ENCODE measurements at regions not wholly inside any gene's neighbourhood (a gene's known extent, or its start where the extent isn't known, plus 50 kb on each side); places are given as distances from the start of the nearest gene placed in this dataset.
"Not testable (repeated sequence)": the region's sequence is repeated elsewhere in the genome, so short reads cannot be mapped to it uniquely, and the experiment has no call there.

GRCh38 chrX:147228153-147228552 is 413.6 kb upstream of the CXorf51A start:
- Histone ChIP-seq H3K27me3 (ENCODE audit: control insufficient read depth, insufficient read depth, low read length) (no peaks in the 10 kb centered on the region), H3K4me1 (ENCODE audit: control insufficient read depth, insufficient read depth, low read length) (no peaks in the 10 kb centered on the region), H3K36me3 (ENCODE audit: control insufficient read depth, insufficient read depth, low read length) (no peaks in the 10 kb centered on the region), H3K27ac (ENCODE audit: low read depth, low read length) (no peak overlapping the region), H3K4me3 (ENCODE audit: low read depth, low read length) (no peak overlapping the region), H3K9me3 (ENCODE audit: control insufficient read depth, insufficient read depth, low read length) (no peaks in the 10 kb centered on the region)
- WGBS (ENCODE audit: insufficient coverage): no CpG with 5 or more reads among the region's 3 CpGs
- no peak for DNase-seq (ENCODE audit: low read depth in 4 of 6, low spot score in 6 of 6)

DNA sequence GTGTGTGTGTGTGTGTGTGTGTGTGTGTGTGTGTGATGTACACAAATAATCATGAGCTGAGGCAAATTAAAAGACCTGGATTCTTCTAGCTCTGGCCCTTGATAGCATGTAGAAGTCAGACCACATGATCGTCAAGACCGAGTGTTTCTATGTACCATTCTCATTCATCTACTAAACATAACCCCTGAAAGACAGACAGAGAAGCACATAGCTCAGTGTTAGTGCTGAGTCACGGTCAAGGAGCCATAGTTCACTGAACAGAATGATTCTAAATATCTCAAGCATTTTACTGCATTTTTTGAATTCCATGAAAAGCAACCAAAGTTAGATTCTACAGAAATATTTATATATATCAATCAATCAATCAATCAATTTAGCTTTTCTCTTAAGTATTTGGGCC is 412.3 kb upstream of the CXorf51A start:
- WGBS (ENCODE audit: insufficient coverage): 61% methylated on average over 2 of the region's 3 CpGs
- H3K27me3 ChIP-seq (ENCODE audit: control insufficient read depth, insufficient read depth, low read length): no peaks in the 10 kb centered on the region
- H3K9me3 ChIP-seq (ENCODE audit: control insufficient read depth, insufficient read depth, low read length): no peaks in the 10 kb centered on the region
- no peaks in the 10 kb centered on the region for H3K4me1 ChIP-seq (ENCODE audit: control insufficient read depth, insufficient read depth, low read length)
- no peak overlapping the region for H3K4me3 ChIP-seq (ENCODE audit: low read depth, low read length)
- no peak for DNase-seq (ENCODE audit: low read depth in 4 of 6, low spot score in 6 of 6)
- no peak overlapping the region for H3K27ac ChIP-seq (ENCODE audit: low read depth, low read length)
- H3K36me3 ChIP-seq (ENCODE audit: control insufficient read depth, insufficient read depth, low read length): no peaks in the 10 kb centered on the region

DNA sequence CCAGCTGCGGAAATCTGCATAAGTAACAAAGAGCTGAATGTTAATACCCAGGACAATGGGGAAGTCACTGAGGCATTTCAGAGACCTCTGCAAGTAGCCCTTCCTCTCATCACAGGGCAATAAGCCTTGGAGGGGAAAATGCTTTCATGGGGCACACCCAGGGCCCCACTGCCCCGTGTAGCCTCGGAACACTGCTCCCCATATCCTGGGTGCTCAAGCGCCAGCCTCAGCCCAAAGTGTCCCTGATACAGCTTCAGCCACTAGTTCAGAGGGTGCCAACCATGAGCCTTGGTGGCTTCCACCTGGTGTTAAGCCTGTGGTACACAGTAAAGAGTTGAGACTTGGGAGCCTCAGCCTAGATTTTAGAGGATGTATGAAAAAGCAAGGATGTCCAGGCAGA is 402.8 kb upstream of the CXorf51A start:
- WGBS (ENCODE audit: insufficient coverage): 77% methylated on average over 4 of the region's 4 CpGs
- no peak for DNase-seq (ENCODE audit: low read depth in 4 of 6, low spot score in 6 of 6)
- no peak overlapping the region for H3K27ac ChIP-seq (ENCODE audit: low read depth, low read length)

DNA sequence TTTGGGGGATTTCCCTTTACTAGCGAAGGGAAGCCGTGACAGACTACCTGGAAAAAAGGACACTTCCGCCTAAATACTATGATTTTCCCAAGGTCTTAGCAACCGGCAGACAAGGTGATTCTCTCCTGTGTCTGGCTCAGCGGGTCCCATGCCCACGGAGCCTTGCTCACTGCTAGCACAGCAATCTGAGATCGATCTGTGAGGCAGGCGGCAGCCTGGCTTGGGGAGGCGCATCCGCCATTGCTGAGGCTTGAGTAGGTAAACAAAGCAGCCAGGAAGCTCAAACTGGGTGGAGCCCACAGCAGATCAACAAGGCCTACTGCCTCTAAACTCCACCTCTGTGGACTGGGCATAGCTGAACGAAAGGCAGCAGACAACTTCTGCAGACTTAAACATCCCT is 385.9 kb upstream of the CXorf51A start:
- WGBS (ENCODE audit: insufficient coverage): 86% methylated on average over 11 of the region's 11 CpGs
- not testable (repeated sequence) for H3K4me3 ChIP-seq (ENCODE audit: low read depth, low read length); H3K27me3 ChIP-seq (ENCODE audit: control insufficient read depth, insufficient read depth, low read length); H3K36me3 ChIP-seq (ENCODE audit: control insufficient read depth, insufficient read depth, low read length); H3K4me1 ChIP-seq (ENCODE audit: control insufficient read depth, insufficient read depth, low read length); H3K9me3 ChIP-seq (ENCODE audit: control insufficient read depth, insufficient read depth, low read length); DNase-seq (ENCODE audit: low read depth in 4 of 6, low spot score in 6 of 6); H3K27ac ChIP-seq (ENCODE audit: low read depth, low read length)

More for the DNA sequence above, 402.8 kb upstream of the CXorf51A start:
- no peaks in the 10 kb centered on the region for H3K27me3 ChIP-seq (ENCODE audit: control insufficient read depth, insufficient read depth, low read length)
- H3K9me3 ChIP-seq (ENCODE audit: control insufficient read depth, insufficient read depth, low read length): no peaks in the 10 kb centered on the region
- H3K4me3 ChIP-seq (ENCODE audit: low read depth, low read length): no peak overlapping the region
- H3K36me3 ChIP-seq (ENCODE audit: control insufficient read depth, insufficient read depth, low read length): no peaks in the 10 kb centered on the region
- H3K4me1 ChIP-seq (ENCODE audit: control insufficient read depth, insufficient read depth, low read length): no peaks in the 10 kb centered on the region

GRCh38 chrX:147191361-147191760 is 376.8 kb upstream of the CXorf51A start:
- WGBS (ENCODE audit: insufficient coverage): 88% methylated on average over 1 of the region's 3 CpGs

GRCh38 chrX:147183161-147183560 is 368.6 kb upstream of the CXorf51A start:
- no peaks in the 10 kb centered on the region for H3K4me1 ChIP-seq (ENCODE audit: control insufficient read depth, insufficient read depth, low read length)
- H3K36me3 ChIP-seq (ENCODE audit: control insufficient read depth, insufficient read depth, low read length): no peaks in the 10 kb centered on the region
- 94% methylated on average over 4 of the region's 7 CpGs for WGBS (ENCODE audit: insufficient coverage)
- H3K27ac ChIP-seq (ENCODE audit: low read depth, low read length): no peak overlapping the region
- no peak for DNase-seq (ENCODE audit: low read depth in 4 of 6, low spot score in 6 of 6)
- no peaks in the 10 kb centered on the region for H3K27me3 ChIP-seq (ENCODE audit: control insufficient read depth, insufficient read depth, low read length)
- H3K4me3 ChIP-seq (ENCODE audit: low read depth, low read length): no peak overlapping the region
- H3K9me3 ChIP-seq (ENCODE audit: control insufficient read depth, insufficient read depth, low read length): no peaks in the 10 kb centered on the region

More at GRCh38 chrX:147191361-147191760, 376.8 kb upstream of the CXorf51A start:
- H3K36me3 ChIP-seq (ENCODE audit: control insufficient read depth, insufficient read depth, low read length): no peaks in the 10 kb centered on the region
- no peaks in the 10 kb centered on the region for H3K4me1 ChIP-seq (ENCODE audit: control insufficient read depth, insufficient read depth, low read length)
- DNase-seq (ENCODE audit: low read depth in 4 of 6, low spot score in 6 of 6): no peak
- no peak overlapping the region for H3K27ac ChIP-seq (ENCODE audit: low read depth, low read length)
- H3K27me3 ChIP-seq (ENCODE audit: control insufficient read depth, insufficient read depth, low read length): no peaks in the 10 kb centered on the region
- H3K9me3 ChIP-seq (ENCODE audit: control insufficient read depth, insufficient read depth, low read length): no peaks in the 10 kb centered on the region
- no peak overlapping the region for H3K4me3 ChIP-seq (ENCODE audit: low read depth, low read length)

DNA sequence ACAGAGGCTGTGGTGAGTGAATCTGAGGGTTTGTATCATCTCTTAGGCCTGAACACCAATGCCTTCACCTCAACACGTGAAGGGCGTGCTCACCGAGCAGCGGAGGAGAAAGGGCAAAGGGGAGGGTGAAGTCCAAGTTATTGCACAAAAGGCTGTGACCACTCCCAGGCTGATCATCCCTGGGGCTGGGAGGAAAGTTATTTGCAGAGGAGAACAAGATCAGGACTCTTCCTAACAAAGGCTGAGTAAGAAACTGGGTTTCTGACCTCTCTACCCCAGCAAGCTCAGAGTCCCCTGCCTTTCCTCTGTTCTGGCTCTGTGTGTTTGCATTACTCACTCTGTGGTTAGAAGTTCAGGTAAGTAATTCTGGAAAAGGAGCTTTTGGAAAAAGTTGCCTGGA is 366.3 kb upstream of the CXorf51A start:
- Histone ChIP-seq H3K36me3 (ENCODE audit: control insufficient read depth, insufficient read depth, low read length) (no peaks in the 10 kb centered on the region), H3K4me1 (ENCODE audit: control insufficient read depth, insufficient read depth, low read length) (no peaks in the 10 kb centered on the region), H3K9me3 (ENCODE audit: control insufficient read depth, insufficient read depth, low read length) (no peaks in the 10 kb centered on the region), H3K27me3 (ENCODE audit: control insufficient read depth, insufficient read depth, low read length) (no peaks in the 10 kb centered on the region), H3K4me3 (ENCODE audit: low read depth, low read length) (no peak overlapping the region), H3K27ac (ENCODE audit: low read depth, low read length) (no peak overlapping the region)
- WGBS (ENCODE audit: insufficient coverage): no CpG with 5 or more reads among the region's 4 CpGs
- no peak for DNase-seq (ENCODE audit: low read depth in 4 of 6, low spot score in 6 of 6)

- no peaks in the 10 kb centered on the region for H3K4me1 ChIP-seq (ENCODE audit: control insufficient read depth, insufficient read depth, low read length)
- no peaks in the 10 kb centered on the region for H3K9me3 ChIP-seq (ENCODE audit: control insufficient read depth, insufficient read depth, low read length)
- no peak overlapping the region for H3K4me3 ChIP-seq (ENCODE audit: low read depth, low read length)
- no peak overlapping the region for H3K27ac ChIP-seq (ENCODE audit: low read depth, low read length)
- no peaks in the 10 kb centered on the region for H3K27me3 ChIP-seq (ENCODE audit: control insufficient read depth, insufficient read depth, low read length)
- H3K36me3 ChIP-seq (ENCODE audit: control insufficient read depth, insufficient read depth, low read length): no peaks in the 10 kb centered on the region
- no peak for DNase-seq (ENCODE audit: low read depth in 4 of 6, low spot score in 6 of 6)
- no CpG with 5 or more reads among the region's 2 CpGs for WGBS (ENCODE audit: insufficient coverage)
These were observed 365.1 kb upstream of the CXorf51A start for GRCh38 chrX:147179625-147180024.

DNA sequence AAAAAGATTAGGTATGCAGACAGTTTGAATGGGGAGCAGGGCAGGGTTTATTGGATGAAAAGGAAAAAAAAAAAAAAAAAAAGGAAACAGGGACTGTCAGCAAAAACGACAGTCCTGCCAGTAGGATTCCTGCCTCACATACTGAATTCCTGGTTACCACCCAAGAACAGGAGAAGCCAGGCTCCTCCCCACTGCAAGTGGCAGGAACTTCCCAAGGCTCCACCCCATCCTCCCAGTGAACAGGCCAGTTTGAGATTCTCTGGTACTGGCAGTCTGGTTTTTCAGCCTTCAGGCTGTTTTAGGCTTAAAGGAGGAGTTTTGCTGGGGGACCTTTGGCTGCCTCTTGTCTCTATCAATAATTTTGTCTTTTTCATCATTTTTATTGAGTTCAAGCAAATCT is 360.0 kb upstream of the CXorf51A start:
- H3K27ac ChIP-seq (ENCODE audit: low read depth, low read length): no peak overlapping the region
- WGBS (ENCODE audit: insufficient coverage): 0% methylated on average over 1 of the region's 1 CpG
- no peaks in the 10 kb centered on the region for H3K4me1 ChIP-seq (ENCODE audit: control insufficient read depth, insufficient read depth, low read length)
- no peaks in the 10 kb centered on the region for H3K36me3 ChIP-seq (ENCODE audit: control insufficient read depth, insufficient read depth, low read length)
- H3K27me3 ChIP-seq (ENCODE audit: control insufficient read depth, insufficient read depth, low read length): no peaks in the 10 kb centered on the region
- no peaks in the 10 kb centered on the region for H3K9me3 ChIP-seq (ENCODE audit: control insufficient read depth, insufficient read depth, low read length)
- no peak for DNase-seq (ENCODE audit: low read depth in 4 of 6, low spot score in 6 of 6)
- H3K4me3 ChIP-seq (ENCODE audit: low read depth, low read length): no peak overlapping the region

DNA sequence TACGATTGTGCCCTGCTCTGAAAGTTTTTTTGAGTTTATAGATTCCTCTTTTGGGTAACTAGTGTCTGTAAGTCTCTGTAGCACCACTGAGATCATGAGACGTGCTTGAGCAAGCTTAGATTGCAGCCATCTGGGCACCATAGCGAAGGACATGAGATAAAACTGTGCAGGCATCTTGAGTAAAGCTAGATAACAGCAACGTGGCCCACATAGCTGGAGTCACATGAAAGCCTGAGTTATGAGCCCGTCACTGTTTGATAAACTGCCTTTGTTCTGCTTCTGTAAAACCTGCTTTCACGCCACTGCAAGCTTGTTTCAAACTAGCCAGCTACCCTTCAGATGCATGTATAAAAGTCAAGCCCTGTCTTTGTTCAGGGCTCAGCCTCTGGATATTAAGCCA is 359.1 kb upstream of the CXorf51A start:
- no peak overlapping the region for H3K27ac ChIP-seq (ENCODE audit: low read depth, low read length)
- H3K9me3 ChIP-seq (ENCODE audit: control insufficient read depth, insufficient read depth, low read length): no peaks in the 10 kb centered on the region
- no peaks in the 10 kb centered on the region for H3K36me3 ChIP-seq (ENCODE audit: control insufficient read depth, insufficient read depth, low read length)
- no peak overlapping the region for H3K4me3 ChIP-seq (ENCODE audit: low read depth, low read length)
- 61% methylated on average over 6 of the region's 6 CpGs for WGBS (ENCODE audit: insufficient coverage)
- no peak for DNase-seq (ENCODE audit: low read depth in 4 of 6, low spot score in 6 of 6)
- no peaks in the 10 kb centered on the region for H3K27me3 ChIP-seq (ENCODE audit: control insufficient read depth, insufficient read depth, low read length)
- no peaks in the 10 kb centered on the region for H3K4me1 ChIP-seq (ENCODE audit: control insufficient read depth, insufficient read depth, low read length)

Data from spinal cord (tissue), 9 donors.